Ectodermal cell (in vitro differentiated cells): ENCODE measurements at regions not wholly inside any gene's neighbourhood (a gene's known extent, or its start where the extent isn't known, plus 50 kb on each side); places are given as distances from the start of the nearest gene placed in this dataset.

Experiments used
- H3K27ac ChIP-seq: 2 replicates; pipeline ENCODE4 v1.7.0; 2013; ENCODE audit warnings: mild to moderate bottlenecking, low read depth, low read length; ENCODE audit not compliant: insufficient read depth, poor library complexity, severe bottlenecking
- H3K27me3 ChIP-seq: 2 replicates; pipeline ENCODE4 v1.7.0; 2013; ENCODE audit warnings: mild to moderate bottlenecking, low read length; ENCODE audit not compliant: insufficient read depth, control insufficient read depth, poor library complexity, severe bottlenecking
- H3K36me3 ChIP-seq: one replicate; pipeline ENCODE4 v1.7.0; 2013; ENCODE audit warnings: low read length; ENCODE audit not compliant: control insufficient read depth, insufficient read depth
- H3K4me1 ChIP-seq: one replicate; pipeline ENCODE4 v1.7.0; 2013; ENCODE audit warnings: low read length; ENCODE audit not compliant: control insufficient read depth, insufficient read depth
- H3K4me3 ChIP-seq: 2 replicates; pipeline ENCODE4 v1.7.0; 2013; ENCODE audit warnings: low read depth, low read length, control low read depth; ENCODE audit not compliant: insufficient read depth
- H3K9me3 ChIP-seq: 2 replicates; pipeline ENCODE4 v1.7.0; 2013; ENCODE audit warnings: mild to moderate bottlenecking, low read length, moderate library complexity; ENCODE audit not compliant: control insufficient read depth
- WGBS, 2 experiments: methylation state at CpG; one replicate each; pipeline ENCODE4 v1.1.7; 2013; ENCODE audit warnings: missing lambda C conversion rate in 2 of 2; 5-methylcytosine and 5-hydroxymethylcytosine counted together

DNA sequence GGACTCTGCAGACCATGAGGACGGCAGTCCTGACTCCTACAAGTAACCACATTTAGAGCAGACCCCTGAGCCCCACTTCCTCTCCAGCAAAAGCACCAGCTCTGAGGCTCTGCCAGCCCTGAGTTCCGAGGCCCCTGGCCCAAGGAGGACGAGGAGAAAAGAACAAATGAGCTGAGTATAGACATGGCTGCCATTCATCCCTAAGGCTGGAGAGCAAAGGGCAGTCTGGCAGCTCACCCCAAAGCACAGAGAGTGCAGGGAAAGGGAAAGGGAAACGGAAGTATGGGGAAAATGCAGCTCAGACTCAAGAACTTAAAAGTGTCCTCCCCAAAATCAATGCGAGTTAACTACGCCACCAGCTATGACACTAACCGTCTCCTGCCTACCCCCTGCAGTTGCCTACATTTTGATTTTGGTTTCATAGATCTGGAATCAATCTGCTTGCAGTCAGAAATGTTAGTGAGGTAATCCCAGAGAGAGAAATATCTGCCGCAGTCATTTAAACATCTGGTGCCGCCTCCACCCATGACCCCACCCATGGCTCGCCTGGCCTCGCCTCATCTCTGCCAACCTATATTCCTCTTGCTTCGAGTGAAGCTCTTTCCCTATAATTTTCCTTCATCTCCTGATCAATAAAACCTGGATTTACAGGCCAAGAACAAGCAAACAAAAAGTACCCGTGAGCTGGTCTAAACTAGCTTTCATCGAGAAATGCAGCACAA is 49.6 kb upstream of the AFDN start:
- no peak overlapping the region for H3K27ac ChIP-seq
- no peaks in the 10 kb centered on the region for H3K36me3 ChIP-seq
- H3K27me3 ChIP-seq = no peaks in the 10 kb centered on the region
- no peaks in the 10 kb centered on the region for H3K9me3 ChIP-seq
- 86 to 87% methylated on average over 14 of the region's 14 CpGs for WGBS, 2 experiments
- no peak overlapping the region for H3K4me3 ChIP-seq
- H3K4me1 ChIP-seq = no peaks in the 10 kb centered on the region
